ENCODE measurements at regions not wholly inside any gene's neighbourhood (a gene's known extent, or its start where the extent isn't known, plus 50 kb on each side); places are given as distances from the start of the nearest gene placed in this dataset.

DNA sequence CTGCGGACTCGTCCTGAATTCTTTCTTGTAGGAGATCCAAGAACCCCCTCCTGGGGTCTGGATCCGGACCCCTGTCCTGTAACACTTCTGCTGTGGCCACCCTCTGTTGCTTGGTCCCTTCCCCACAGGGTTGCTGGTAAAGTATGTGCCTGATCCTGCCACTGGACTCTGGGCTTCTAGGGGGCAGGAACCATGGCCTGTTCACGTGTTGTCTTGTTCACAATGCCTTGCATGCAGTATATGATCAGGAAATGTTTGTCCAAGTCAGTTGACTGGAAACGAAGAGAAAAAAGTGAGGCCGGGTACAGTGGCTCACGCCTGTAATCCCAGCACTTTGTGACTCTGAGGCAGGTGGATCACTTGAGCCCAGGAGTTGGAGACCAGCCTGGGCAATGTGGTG is 139.3 kb upstream of the ALDH1B1 start (continued):
- TF ChIP-seq, protein P1, sequence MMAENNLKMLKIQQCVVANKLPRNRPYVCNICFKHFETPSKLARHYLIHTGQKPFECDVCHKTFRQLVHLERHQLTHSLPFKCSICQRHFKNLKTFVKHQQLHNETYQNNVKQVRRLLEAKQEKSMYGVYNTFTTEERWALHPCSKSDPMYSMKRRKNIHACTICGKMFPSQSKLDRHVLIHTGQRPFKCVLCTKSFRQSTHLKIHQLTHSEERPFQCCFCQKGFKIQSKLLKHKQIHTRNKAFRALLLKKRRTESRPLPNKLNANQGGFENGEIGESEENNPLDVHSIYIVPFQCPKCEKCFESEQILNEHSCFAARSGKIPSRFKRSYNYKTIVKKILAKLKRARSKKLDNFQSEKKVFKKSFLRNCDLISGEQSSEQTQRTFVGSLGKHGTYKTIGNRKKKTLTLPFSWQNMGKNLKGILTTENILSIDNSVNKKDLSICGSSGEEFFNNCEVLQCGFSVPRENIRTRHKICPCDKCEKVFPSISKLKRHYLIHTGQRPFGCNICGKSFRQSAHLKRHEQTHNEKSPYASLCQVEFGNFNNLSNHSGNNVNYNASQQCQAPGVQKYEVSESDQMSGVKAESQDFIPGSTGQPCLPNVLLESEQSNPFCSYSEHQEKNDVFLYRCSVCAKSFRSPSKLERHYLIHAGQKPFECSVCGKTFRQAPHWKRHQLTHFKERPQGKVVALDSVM (CRISPR knock-in tag; IDR thresholded peaks at IDR 0.05): peak; percentile 75
- TF ChIP-seq KDM1A (CRISPR knock-in tag; IDR thresholded peaks at IDR 0.05) (no peak), AHR (CRISPR knock-in tag; IDR thresholded peaks at IDR 0.05) (no peak), HNF1B (CRISPR knock-in tag; IDR thresholded peaks at IDR 0.05) (peak; percentile 41; the same call in 1 of the 2 replicates), HNF4G (IDR thresholded peaks at IDR 0.05; ENCODE audit: borderline replicate concordance, low read depth, low read length) (no peak), HNF4G (CRISPR knock-in tag; IDR thresholded peaks at IDR 0.05; ENCODE audit: borderline replicate concordance, low read depth) (no peak), PATZ1 (CRISPR knock-in tag; IDR thresholded peaks at IDR 0.05) (no peak), PITX1 (CRISPR knock-in tag; IDR thresholded peaks at IDR 0.05) (peak; percentile 64; the same call in 1 of the 2 replicates), ATF4 (CRISPR knock-in tag; IDR thresholded peaks at IDR 0.05) (no peak), KIAA2018 (CRISPR knock-in tag; IDR thresholded peaks at IDR 0.05; ENCODE audit: borderline replicate concordance) (no peak), SRY (CRISPR knock-in tag; IDR thresholded peaks at IDR 0.05) (no peak), FOXK1 (CRISPR knock-in tag; IDR thresholded peaks at IDR 0.05; ENCODE audit: borderline replicate concordance, low read depth) (0 out of 2 replicates have a peak, but pooled peaks have one; percentile 19), HMG20A (CRISPR knock-in tag; IDR thresholded peaks at IDR 0.05; ENCODE audit: borderline replicate concordance) (peak; percentile 41; the same call in 1 of the 2 replicates), ZNF441 (CRISPR knock-in tag; IDR thresholded peaks at IDR 0.05; ENCODE audit: borderline replicate concordance) (0 out of 2 replicates have a peak, but pooled peaks have one; percentile 36), ZNF354B (CRISPR knock-in tag; IDR thresholded peaks at IDR 0.05) (no peak)
